ENCODE measurements at regions not wholly inside any gene's neighbourhood (a gene's known extent, or its start where the extent isn't known, plus 50 kb on each side); places are given as distances from the start of the nearest gene placed in this dataset.
A peak's percentile ranks its signal among the peaks of the same experiment; 100 is the strongest.

GRCh38 chr4:71210823-71211222 lies 128.0 kb upstream of the SLC4A4 start:
- Histone ChIP-seq H3K9me2 (replicated peaks; ENCODE audit: insufficient read depth) (no peaks in the 10 kb centered on the region), H3K36me3 (replicated peaks; ENCODE audit: insufficient read depth, low read depth) (no peaks in the 10 kb centered on the region), H4K20me1 (ENCODE audit: insufficient read depth, poor library complexity, severe bottlenecking) (no peaks in the 10 kb centered on the region), H2AFZ (no peak overlapping the region), H3K9me3 (ENCODE audit: low read depth) (no peaks in the 10 kb centered on the region), H3K27ac (no peak overlapping the region), H3K27me3 (no peaks in the 10 kb centered on the region), H3K4me2 (no peak overlapping the region), H3K4me3 (no peak overlapping the region), H3K4me1 (ENCODE audit: insufficient read depth) (peaks cover 5% of the 10 kb centered on the region), H3K79me2 (no peaks in the 10 kb centered on the region)
- WGBS (ENCODE audit: low lambda C conversion rate, missing lambda C conversion rate) = 97% methylated on average over 3 of the region's 3 CpGs
- DNase-seq (ENCODE audit: low spot score) = no peak
- no peak for TF ChIP-seq CTCF (IDR thresholded peaks at IDR 0.05; ENCODE audit: poor library complexity)
- no peak for TF ChIP-seq EZH2phosphoT487 (IDR thresholded peaks at IDR 0.05; ENCODE audit: low read depth, severe bottlenecking, unreplicated experiment)
- no peak for TF ChIP-seq EZH2 (IDR thresholded peaks at IDR 0.05; ENCODE audit: borderline replicate concordance)

GRCh38 chr4:71211748-71212147 lies 127.1 kb upstream of the SLC4A4 start:
- no peaks in the 10 kb centered on the region for H3K9me3 ChIP-seq (ENCODE audit: low read depth)
- no peaks in the 10 kb centered on the region for H3K79me2 ChIP-seq
- no peaks in the 10 kb centered on the region for H3K36me3 ChIP-seq (replicated peaks; ENCODE audit: insufficient read depth, low read depth)
- H3K4me3 ChIP-seq = no peak overlapping the region
- no peak overlapping the region for H3K4me2 ChIP-seq
- H3K4me1 ChIP-seq (ENCODE audit: insufficient read depth) = peaks cover 5% of the 10 kb centered on the region
- peak overlapping the region; percentile 58 for H3K27ac ChIP-seq
- WGBS (ENCODE audit: low lambda C conversion rate, missing lambda C conversion rate) = 29% methylated on average over 3 of the region's 3 CpGs
- H3K27me3 ChIP-seq = no peaks in the 10 kb centered on the region
- TF ChIP-seq CTCF (IDR thresholded peaks at IDR 0.05; ENCODE audit: poor library complexity) (no peak), EZH2phosphoT487 (IDR thresholded peaks at IDR 0.05; ENCODE audit: low read depth, severe bottlenecking, unreplicated experiment) (no peak), EZH2 (IDR thresholded peaks at IDR 0.05; ENCODE audit: borderline replicate concordance) (no peak)
- no peaks in the 10 kb centered on the region for H4K20me1 ChIP-seq (ENCODE audit: insufficient read depth, poor library complexity, severe bottlenecking)
- peak; percentile 37 for DNase-seq (ENCODE audit: low spot score)
- H3K9me2 ChIP-seq (replicated peaks; ENCODE audit: insufficient read depth) = no peaks in the 10 kb centered on the region
- no peak overlapping the region for H2AFZ ChIP-seq

GRCh38 chr4:71212216-71212615 lies 126.6 kb upstream of the SLC4A4 start:
- TF ChIP-seq EZH2 (IDR thresholded peaks at IDR 0.05; ENCODE audit: borderline replicate concordance) (no peak), CTCF (IDR thresholded peaks at IDR 0.05; ENCODE audit: poor library complexity) (no peak)
- Histone ChIP-seq H3K36me3 (replicated peaks; ENCODE audit: insufficient read depth, low read depth) (no peaks in the 10 kb centered on the region), H4K20me1 (ENCODE audit: insufficient read depth, poor library complexity, severe bottlenecking) (no peaks in the 10 kb centered on the region), H3K79me2 (no peaks in the 10 kb centered on the region), H3K4me1 (ENCODE audit: insufficient read depth) (peaks cover 5% of the 10 kb centered on the region), H3K27ac (peak overlapping the region; percentile 58), H2AFZ (no peak overlapping the region), H3K4me3 (no peak overlapping the region), H3K27me3 (no peaks in the 10 kb centered on the region), H3K9me2 (replicated peaks; ENCODE audit: insufficient read depth) (no peaks in the 10 kb centered on the region), H3K4me2 (no peak overlapping the region), H3K9me3 (ENCODE audit: low read depth) (no peaks in the 10 kb centered on the region)
- DNase-seq (ENCODE audit: low spot score) = no peak
- WGBS (ENCODE audit: low lambda C conversion rate, missing lambda C conversion rate) = 62% methylated on average over 1 of the region's 1 CpG

GRCh38 chr4:71214578-71214977 lies 124.2 kb upstream of the SLC4A4 start:
- Histone ChIP-seq H3K4me1 (ENCODE audit: insufficient read depth) (peaks cover 11% of the 10 kb centered on the region), H3K4me2 (no peak overlapping the region), H3K9me2 (replicated peaks; ENCODE audit: insufficient read depth) (no peaks in the 10 kb centered on the region), H3K9me3 (ENCODE audit: low read depth) (no peaks in the 10 kb centered on the region), H3K79me2 (no peaks in the 10 kb centered on the region), H2AFZ (no peak overlapping the region), H3K27ac (no peak overlapping the region), H3K4me3 (no peak overlapping the region), H4K20me1 (ENCODE audit: insufficient read depth, poor library complexity, severe bottlenecking) (no peaks in the 10 kb centered on the region), H3K36me3 (replicated peaks; ENCODE audit: insufficient read depth, low read depth) (no peaks in the 10 kb centered on the region), H3K27me3 (no peaks in the 10 kb centered on the region)
- no peak for DNase-seq (ENCODE audit: low spot score)
- no peak for TF ChIP-seq CTCF (IDR thresholded peaks at IDR 0.05; ENCODE audit: poor library complexity)
